Activated naive CD8-positive, alpha-beta T cell treated with anti-CD3 and anti-CD28 coated beads for 36 hours (primary cell): ENCODE measurements at regions not wholly inside any gene's neighbourhood (a gene's known extent, or its start where the extent isn't known, plus 50 kb on each side); places are given as distances from the start of the nearest gene placed in this dataset.
A peak's percentile ranks its signal among the peaks of the same experiment; 100 is the strongest.
"Not testable (repeated sequence)": the region's sequence is repeated elsewhere in the genome, so short reads cannot be mapped to it uniquely, and the experiment has no call there.

Experiments used
- DNase-seq: peaks from one replicate; pipeline ENCODE4 v3.0.0; 2021
- H3K27ac Mint-ChIP-seq: one replicate; pipeline ENCODE4 v1.8.0; 2022; ENCODE audit warnings: mild to moderate bottlenecking, moderate library complexity, mixed read lengths
- H3K27me3 Mint-ChIP-seq: one replicate; pipeline ENCODE4 v1.8.0; 2022; ENCODE audit warnings: mild to moderate bottlenecking, mixed read lengths
- H3K36me3 Mint-ChIP-seq: one replicate; pipeline ENCODE4 v1.8.0; 2021; ENCODE audit warnings: mild to moderate bottlenecking, mixed read lengths
- H3K4me1 Mint-ChIP-seq: one replicate; pipeline ENCODE4 v1.8.0; 2021; ENCODE audit warnings: mixed read lengths
- H3K4me3 Mint-ChIP-seq: one replicate; pipeline ENCODE4 v1.8.0; 2022; ENCODE audit warnings: mild to moderate bottlenecking, moderate library complexity, mixed read lengths
- H3K9me3 Mint-ChIP-seq: one replicate; pipeline ENCODE4 v1.8.0; 2022; ENCODE audit warnings: mixed read lengths

DNA sequence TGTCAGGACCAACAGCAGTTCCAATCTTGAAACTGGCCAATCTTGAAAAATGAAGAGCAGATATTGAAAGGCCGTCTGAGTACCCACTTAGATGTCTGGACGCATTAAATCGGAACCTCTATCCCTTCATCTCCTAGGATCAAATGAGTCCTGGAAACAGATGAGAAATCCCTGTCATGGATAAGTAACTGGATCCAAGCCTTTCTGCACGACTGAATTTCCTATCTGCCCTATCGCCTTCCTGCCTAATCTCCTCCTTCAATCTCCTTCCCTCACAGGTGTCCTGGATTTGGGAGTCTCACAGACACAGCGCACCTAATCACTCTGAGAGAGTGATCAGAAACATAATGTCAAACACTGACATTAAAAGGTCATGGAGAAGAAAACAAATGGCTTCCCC is 245.2 kb upstream of the PRSS58 start:
- no peak overlapping the region for H3K27ac Mint-ChIP-seq
- DNase-seq = no peak
- no peaks in the 10 kb centered on the region for H3K27me3 Mint-ChIP-seq
- no peaks in the 10 kb centered on the region for H3K36me3 Mint-ChIP-seq
- peaks cover 23% of the 10 kb centered on the region for H3K4me1 Mint-ChIP-seq
- no peaks in the 10 kb centered on the region for H3K9me3 Mint-ChIP-seq
- H3K4me3 Mint-ChIP-seq = no peak overlapping the region

GRCh38 chr7:142501434-142501833 is 243.6 kb upstream of the PRSS58 start:
- H3K27me3 Mint-ChIP-seq = no peaks in the 10 kb centered on the region
- H3K27ac Mint-ChIP-seq = no peak overlapping the region
- no peak for DNase-seq
- H3K9me3 Mint-ChIP-seq = no peaks in the 10 kb centered on the region
- H3K36me3 Mint-ChIP-seq = no peaks in the 10 kb centered on the region
- H3K4me3 Mint-ChIP-seq = no peak overlapping the region
- peaks cover 28% of the 10 kb centered on the region for H3K4me1 Mint-ChIP-seq

- H3K4me1 Mint-ChIP-seq = peaks cover 36% of the 10 kb centered on the region
- H3K27me3 Mint-ChIP-seq = no peaks in the 10 kb centered on the region
These were observed 242.5 kb upstream of the PRSS58 start for GRCh38 chr7:142500366-142500765.

DNA sequence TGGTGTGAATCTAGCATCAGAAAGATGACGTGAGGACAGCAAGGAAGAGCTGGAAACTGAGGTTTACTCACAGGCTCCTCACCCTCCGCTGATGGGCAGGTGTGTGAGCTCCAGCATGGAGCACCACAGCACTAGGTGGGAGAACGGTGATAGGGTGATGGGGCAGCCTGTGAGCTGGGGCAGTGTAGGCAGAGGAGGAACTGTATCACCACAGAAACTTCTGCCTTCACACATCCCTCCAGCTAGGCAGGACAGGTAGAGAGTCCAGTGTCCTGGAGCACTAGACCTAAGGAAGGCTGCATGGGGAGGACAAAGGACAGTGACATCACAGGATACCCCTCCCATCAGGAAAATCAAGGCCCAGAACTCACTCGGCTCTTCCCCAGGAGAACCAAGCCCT is 241.8 kb upstream of the PRSS58 start:
- Mint-ChIP-seq H3K4me3 (peak overlapping the region; percentile 64), H3K27me3 (no peaks in the 10 kb centered on the region), H3K36me3 (no peaks in the 10 kb centered on the region), H3K4me1 (peaks cover 38% of the 10 kb centered on the region), H3K9me3 (no peaks in the 10 kb centered on the region), H3K27ac (peak overlapping the region; percentile 83)
- DNase-seq = no peak

More at GRCh38 chr7:142500366-142500765, 242.5 kb upstream of the PRSS58 start:
- peak overlapping the region; percentile 64 for H3K4me3 Mint-ChIP-seq
- H3K36me3 Mint-ChIP-seq = no peaks in the 10 kb centered on the region
- H3K27ac Mint-ChIP-seq = peak overlapping the region; percentile 83
- H3K9me3 Mint-ChIP-seq = no peaks in the 10 kb centered on the region
- DNase-seq = no peak

DNA sequence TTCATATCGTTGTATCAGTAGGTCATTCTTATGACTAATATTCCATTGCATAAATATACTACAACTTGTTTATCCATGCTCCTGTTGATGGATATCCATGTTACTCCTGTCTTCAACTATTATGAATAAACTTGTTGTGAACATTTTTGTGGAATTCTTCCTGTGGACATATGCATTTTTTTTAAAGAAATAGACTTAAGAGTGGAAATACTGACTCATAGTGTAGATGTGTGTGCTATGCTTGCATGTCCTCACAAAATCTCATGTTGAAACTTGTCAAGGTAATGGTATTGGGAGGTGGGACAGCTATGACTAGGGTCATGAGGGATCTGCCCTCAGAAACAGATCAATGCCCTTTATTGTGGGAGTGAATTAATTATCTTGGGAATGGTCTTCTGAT is 240.5 kb upstream of the PRSS58 start:
- H3K9me3 Mint-ChIP-seq = no peaks in the 10 kb centered on the region
- no peaks in the 10 kb centered on the region for H3K27me3 Mint-ChIP-seq
- peaks cover 38% of the 10 kb centered on the region for H3K4me1 Mint-ChIP-seq
- no peak overlapping the region for H3K4me3 Mint-ChIP-seq
- peak overlapping the region; percentile 4 for H3K27ac Mint-ChIP-seq
- DNase-seq = no peak
- H3K36me3 Mint-ChIP-seq = no peaks in the 10 kb centered on the region

- peaks cover 51% of the 10 kb centered on the region for H3K4me1 Mint-ChIP-seq
- no peaks in the 10 kb centered on the region for H3K9me3 Mint-ChIP-seq
- no peaks in the 10 kb centered on the region for H3K27me3 Mint-ChIP-seq
- no peak for DNase-seq
- H3K27ac Mint-ChIP-seq = peak overlapping the region; percentile 52
- H3K36me3 Mint-ChIP-seq = no peaks in the 10 kb centered on the region
- peak overlapping the region; percentile 24 for H3K4me3 Mint-ChIP-seq
These were observed 238.7 kb upstream of the PRSS58 start for GRCh38 chr7:142496545-142496991.

- Mint-ChIP-seq H3K27ac (peak overlapping the region; percentile 63), H3K4me1 (peaks cover 49% of the 10 kb centered on the region)
- not testable (repeated sequence) for H3K27me3 Mint-ChIP-seq, DNase-seq, H3K36me3 Mint-ChIP-seq, H3K9me3 Mint-ChIP-seq, H3K4me3 Mint-ChIP-seq
These were observed 238.0 kb upstream of the PRSS58 start for GRCh38 chr7:142495879-142496278.

- not testable (repeated sequence) for H3K4me3 Mint-ChIP-seq, H3K9me3 Mint-ChIP-seq, DNase-seq, H3K36me3 Mint-ChIP-seq, H3K27me3 Mint-ChIP-seq
- peaks cover 43% of the 10 kb centered on the region for H3K4me1 Mint-ChIP-seq
- peak overlapping the region; percentile 63 for H3K27ac Mint-ChIP-seq
These were observed 237.4 kb upstream of the PRSS58 start for GRCh38 chr7:142495301-142495700.

DNA sequence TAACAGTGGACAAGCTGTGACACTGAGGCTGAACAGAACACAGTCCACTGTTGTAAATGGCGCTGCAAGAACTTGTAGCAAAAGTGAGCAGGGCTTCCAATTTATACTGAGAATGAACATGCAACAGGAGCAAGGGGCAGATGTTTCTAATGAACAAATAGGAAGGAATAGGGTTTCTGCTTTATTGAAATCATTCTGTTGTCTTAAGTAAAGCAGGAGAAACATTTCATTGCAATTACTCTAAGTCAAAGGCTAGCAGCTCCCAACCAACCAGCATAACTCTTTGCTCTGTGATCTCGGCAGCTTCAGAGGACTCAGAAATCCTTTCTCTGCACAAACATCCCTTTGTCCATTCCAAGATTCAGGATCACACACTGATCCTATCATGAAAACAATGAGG is 236.2 kb upstream of the PRSS58 start:
- H3K27me3 Mint-ChIP-seq = no peaks in the 10 kb centered on the region
- H3K4me1 Mint-ChIP-seq = peaks cover 34% of the 10 kb centered on the region
- no peak overlapping the region for H3K27ac Mint-ChIP-seq
- no peaks in the 10 kb centered on the region for H3K36me3 Mint-ChIP-seq
- H3K9me3 Mint-ChIP-seq = no peaks in the 10 kb centered on the region
- no peak for DNase-seq
- no peak overlapping the region for H3K4me3 Mint-ChIP-seq

GRCh38 chr7:142488842-142489241 is 231.0 kb upstream of the PRSS58 start:
- DNase-seq = no peak
- Mint-ChIP-seq H3K9me3 (no peaks in the 10 kb centered on the region), H3K27ac (peak overlapping the region; percentile 65), H3K27me3 (no peaks in the 10 kb centered on the region), H3K36me3 (no peaks in the 10 kb centered on the region), H3K4me1 (peaks cover 26% of the 10 kb centered on the region), H3K4me3 (no peak overlapping the region)

DNA sequence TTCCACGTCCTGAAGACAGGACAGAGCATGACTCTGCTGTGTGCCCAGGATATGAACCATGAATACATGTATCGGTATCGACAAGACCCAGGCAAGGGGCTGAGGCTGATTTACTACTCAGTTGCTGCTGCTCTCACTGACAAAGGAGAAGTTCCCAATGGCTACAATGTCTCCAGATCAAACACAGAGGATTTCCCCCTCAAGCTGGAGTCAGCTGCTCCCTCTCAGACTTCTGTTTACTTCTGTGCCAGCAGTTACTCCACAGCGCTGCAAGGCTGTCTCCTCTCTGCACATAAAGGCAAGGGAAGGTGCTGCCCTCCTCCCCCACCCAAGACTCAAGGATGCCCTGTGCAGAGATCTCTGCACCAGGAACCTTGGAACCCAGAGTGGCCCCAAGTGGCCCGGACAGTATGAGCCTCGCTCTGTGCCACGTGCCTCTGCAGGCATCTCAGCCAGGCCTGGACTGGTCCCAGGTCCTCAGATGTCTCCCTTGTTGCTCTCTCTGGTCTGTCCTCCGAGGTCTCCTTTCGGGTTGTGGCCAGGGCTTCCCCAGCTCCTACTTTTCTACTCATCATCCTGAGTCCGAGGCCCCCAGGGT is 230.3 kb upstream of the PRSS58 start:
- Mint-ChIP-seq H3K36me3 (no peaks in the 10 kb centered on the region), H3K27ac (no peak overlapping the region), H3K4me1 (peaks cover 31% of the 10 kb centered on the region), H3K27me3 (no peaks in the 10 kb centered on the region), H3K9me3 (no peaks in the 10 kb centered on the region), H3K4me3 (no peak overlapping the region)
- DNase-seq = no peak

- H3K4me3 Mint-ChIP-seq, H3K27me3 Mint-ChIP-seq, H3K36me3 Mint-ChIP-seq, DNase-seq, H3K27ac Mint-ChIP-seq, H3K9me3 Mint-ChIP-seq: not testable (repeated sequence)
- H3K4me1 Mint-ChIP-seq = peaks cover 31% of the 10 kb centered on the region
These were observed 229.7 kb upstream of the PRSS58 start for GRCh38 chr7:142487565-142487964.

DNA sequence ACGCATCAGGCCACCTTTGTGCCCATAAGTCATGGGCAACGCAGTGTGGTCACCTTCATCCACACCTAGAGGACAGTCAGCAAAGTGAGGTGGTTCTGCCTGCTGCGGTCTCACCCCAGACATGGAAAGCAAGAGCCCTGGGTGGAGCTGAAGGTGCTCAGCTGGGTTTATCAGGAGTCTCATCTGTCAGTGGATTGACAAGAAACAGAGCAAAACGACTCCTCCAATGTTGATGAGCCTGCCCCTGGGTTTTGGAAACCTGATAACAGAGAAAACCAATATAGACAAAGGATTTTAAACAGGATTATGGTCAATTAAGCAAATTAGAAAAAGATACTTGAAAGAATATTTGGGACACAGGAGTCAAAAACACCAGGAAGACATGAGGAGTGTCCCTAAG is 229.3 kb upstream of the PRSS58 start:
- Mint-ChIP-seq H3K36me3 (no peaks in the 10 kb centered on the region), H3K4me1 (peaks cover 33% of the 10 kb centered on the region), H3K27me3 (no peaks in the 10 kb centered on the region), H3K27ac (no peak overlapping the region), H3K4me3 (no peak overlapping the region), H3K9me3 (no peaks in the 10 kb centered on the region)
- no peak for DNase-seq

DNA sequence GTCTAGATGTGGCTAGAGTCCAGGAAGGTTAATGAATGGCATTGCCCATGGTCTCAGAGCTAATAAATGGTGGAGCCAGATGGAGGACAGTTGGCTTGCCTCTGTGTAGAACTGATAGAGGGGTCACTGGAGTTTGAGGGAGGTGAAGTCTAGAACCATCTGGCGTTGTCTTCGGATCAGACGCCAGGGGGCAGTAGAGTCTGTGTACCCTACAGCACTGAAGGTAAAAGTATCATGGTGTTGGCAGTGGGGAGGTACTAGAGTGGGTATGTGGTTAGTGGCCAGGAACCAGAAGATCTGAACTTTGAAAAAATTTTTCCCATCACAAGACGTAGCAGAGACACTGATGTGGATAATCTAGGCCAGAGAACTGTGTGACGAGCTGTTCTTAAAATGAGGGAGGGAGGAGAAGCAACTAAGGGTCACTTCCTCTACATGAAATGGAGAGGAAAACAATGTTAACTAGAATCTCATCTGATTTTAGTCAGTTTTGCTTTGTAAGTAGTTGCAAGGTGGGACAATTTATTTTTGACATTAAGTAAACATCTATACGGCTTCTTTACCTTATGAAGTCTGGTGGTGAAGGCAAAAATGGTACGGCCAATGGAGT is 227.9 kb upstream of the PRSS58 start:
- no peaks in the 10 kb centered on the region for H3K36me3 Mint-ChIP-seq
- H3K27ac Mint-ChIP-seq = peak overlapping the region; percentile 18
- H3K27me3 Mint-ChIP-seq = no peaks in the 10 kb centered on the region
- DNase-seq = peak; percentile 18
- no peak overlapping the region for H3K4me3 Mint-ChIP-seq
- no peaks in the 10 kb centered on the region for H3K9me3 Mint-ChIP-seq
- peaks cover 30% of the 10 kb centered on the region for H3K4me1 Mint-ChIP-seq

DNA sequence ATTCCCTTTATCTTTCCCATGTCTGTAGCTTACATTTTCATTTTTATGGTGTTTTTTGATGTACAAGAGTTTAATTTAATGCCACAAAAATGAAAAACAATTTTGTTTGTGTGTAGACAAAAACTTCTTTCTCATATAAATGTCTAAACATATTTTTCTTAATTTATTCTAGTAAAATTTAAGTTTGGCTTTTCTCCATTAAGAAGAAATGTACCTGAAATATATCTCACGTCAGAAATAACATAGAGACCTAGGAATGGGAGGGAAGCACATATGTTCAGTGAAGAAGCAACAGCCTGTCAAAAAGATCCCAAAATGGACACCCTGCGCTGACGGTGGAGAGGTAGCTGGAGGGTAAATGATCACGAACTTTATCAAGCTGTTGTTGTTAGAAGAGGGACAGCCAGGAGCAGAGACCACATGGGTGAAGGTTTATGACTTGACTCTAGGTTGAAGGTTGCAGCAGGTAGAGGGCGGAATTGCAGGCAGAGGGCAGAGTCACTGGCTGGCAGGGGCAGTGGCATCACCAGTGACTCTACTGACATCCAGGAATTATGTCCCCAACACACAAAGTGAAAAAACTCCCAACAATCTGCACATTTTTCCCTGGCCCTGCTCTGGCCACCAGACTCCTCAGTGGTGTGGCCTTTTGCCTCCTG is 225.9 kb upstream of the PRSS58 start:
- no peak overlapping the region for H3K27ac Mint-ChIP-seq
- DNase-seq = no peak
- no peaks in the 10 kb centered on the region for H3K36me3 Mint-ChIP-seq
- no peaks in the 10 kb centered on the region for H3K9me3 Mint-ChIP-seq
- H3K4me1 Mint-ChIP-seq = peaks cover 31% of the 10 kb centered on the region
- H3K27me3 Mint-ChIP-seq = no peaks in the 10 kb centered on the region
- H3K4me3 Mint-ChIP-seq = no peak overlapping the region
